Thyroid gland (tissue), 4 donors: ENCODE measurements at regions not wholly inside any gene's neighbourhood (a gene's known extent, or its start where the extent isn't known, plus 50 kb on each side); places are given as distances from the start of the nearest gene placed in this dataset.

Experiments
- CTCF ChIP-seq, 6 experiments: fragments of 200-600 bp in 3 of 6; fragments of 450-650 bp in 3 of 6; sonication (generic) in 3 of 6; IDR thresholded peaks; one replicate each; pipeline ENCODE4 v1.5.1; 2016 to 2019; ENCODE audit warnings: antibody characterized with exemption in 6 of 6, mild to moderate bottlenecking in 2 of 6, inconsistent platforms in 1 of 6, moderate library complexity in 1 of 6
- POLR2A ChIP-seq, 2 donors: fragments of 450-650 bp; IDR thresholded peaks; one replicate each; pipeline ENCODE4 v1.6.1; 2017; ENCODE audit warnings: antibody characterized with exemption in 2 of 2, mild to moderate bottlenecking in 2 of 2, moderate library complexity in 1 of 2

- TF ChIP-seq CTCF (IDR thresholded peaks at IDR 0.05), result no peak
- TF ChIP-seq POLR2A (IDR thresholded peaks at IDR 0.05), result no peak
Observed at GRCh38 chr20:4332121-4332860, 83.2 kb upstream of the ADRA1D start.
